Ascending aorta (tissue), 2 donors: ENCODE measurements at regions not wholly inside any gene's neighbourhood (a gene's known extent, or its start where the extent isn't known, plus 50 kb on each side); places are given as distances from the start of the nearest gene placed in this dataset.

ENCODE experiments used
- DNase-seq, 2 donors: peaks; one replicate each; pipeline ENCODE4 v3.0.0-alpha.2; 2019; ENCODE audit warnings: low spot score in 2 of 2
- H3K27ac ChIP-seq, 2 donors: fragments of 200-600 bp; sonication (generic); one replicate each; pipeline ENCODE4 v1.5.1; 2016 to 2017; ENCODE audit warnings: mild to moderate bottlenecking in 1 of 2
- H3K27me3 ChIP-seq: fragments of 200-600 bp; sonication (generic); one replicate; pipeline ENCODE4 v1.5.1; 2017
- H3K36me3 ChIP-seq, 2 donors: fragments of 200-600 bp; sonication (generic); one replicate each; pipeline ENCODE4 v1.5.1; 2016
- H3K4me1 ChIP-seq, 2 donors: fragments of 200-600 bp; sonication (generic); one replicate each; pipeline ENCODE4 v1.5.1; 2016 to 2017; ENCODE audit warnings: mild to moderate bottlenecking in 1 of 2
- H3K4me3 ChIP-seq, 2 donors: fragments of 200-600 bp; sonication (generic); one replicate each; pipeline ENCODE4 v1.5.1; 2016 to 2017; ENCODE audit warnings: mild to moderate bottlenecking in 1 of 2
- H3K9me3 ChIP-seq, 2 donors: fragments of 200-600 bp; sonication (generic); one replicate each; pipeline ENCODE4 v1.5.1; 2016
- intact Hi-C: fragments of 100-400 bp; cut with DNase I; formaldehyde crosslinking; loops from one replicate; pipeline ENCODE4 v1.15.1; 2023
- TF ChIP-seq, protein P1 (sequence below), 3 experiments: fragments of 200-600 bp in 2 of 3; fragments of 450-650 bp in 1 of 3; sonication (generic) in 2 of 3; IDR thresholded peaks; one replicate each; pipeline ENCODE4 v1.5.1; 2016 to 2019; ENCODE audit warnings: antibody characterized with exemption in 3 of 3, mild to moderate bottlenecking in 1 of 3, moderate library complexity in 1 of 3

- Histone ChIP-seq H3K4me3 (no peak overlapping the region), H3K27ac (no peak overlapping the region), H3K4me1 (no peaks in the 10 kb centered on the region), H3K36me3 (no peaks in the 10 kb centered on the region), H3K9me3 (no peaks in the 10 kb centered on the region), H3K27me3 (no peaks in the 10 kb centered on the region)
- intact Hi-C loops, result no loop called here
- TF ChIP-seq, protein P1, sequence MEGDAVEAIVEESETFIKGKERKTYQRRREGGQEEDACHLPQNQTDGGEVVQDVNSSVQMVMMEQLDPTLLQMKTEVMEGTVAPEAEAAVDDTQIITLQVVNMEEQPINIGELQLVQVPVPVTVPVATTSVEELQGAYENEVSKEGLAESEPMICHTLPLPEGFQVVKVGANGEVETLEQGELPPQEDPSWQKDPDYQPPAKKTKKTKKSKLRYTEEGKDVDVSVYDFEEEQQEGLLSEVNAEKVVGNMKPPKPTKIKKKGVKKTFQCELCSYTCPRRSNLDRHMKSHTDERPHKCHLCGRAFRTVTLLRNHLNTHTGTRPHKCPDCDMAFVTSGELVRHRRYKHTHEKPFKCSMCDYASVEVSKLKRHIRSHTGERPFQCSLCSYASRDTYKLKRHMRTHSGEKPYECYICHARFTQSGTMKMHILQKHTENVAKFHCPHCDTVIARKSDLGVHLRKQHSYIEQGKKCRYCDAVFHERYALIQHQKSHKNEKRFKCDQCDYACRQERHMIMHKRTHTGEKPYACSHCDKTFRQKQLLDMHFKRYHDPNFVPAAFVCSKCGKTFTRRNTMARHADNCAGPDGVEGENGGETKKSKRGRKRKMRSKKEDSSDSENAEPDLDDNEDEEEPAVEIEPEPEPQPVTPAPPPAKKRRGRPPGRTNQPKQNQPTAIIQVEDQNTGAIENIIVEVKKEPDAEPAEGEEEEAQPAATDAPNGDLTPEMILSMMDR (IDR thresholded peaks at IDR 0.05), result peak in 1 of 3 experiments; percentile 11
- no peak for DNase-seq
Observed at GRCh38 chr9:1619915-1620710, 395.0 kb upstream of the SMARCA2 start.

DNA sequence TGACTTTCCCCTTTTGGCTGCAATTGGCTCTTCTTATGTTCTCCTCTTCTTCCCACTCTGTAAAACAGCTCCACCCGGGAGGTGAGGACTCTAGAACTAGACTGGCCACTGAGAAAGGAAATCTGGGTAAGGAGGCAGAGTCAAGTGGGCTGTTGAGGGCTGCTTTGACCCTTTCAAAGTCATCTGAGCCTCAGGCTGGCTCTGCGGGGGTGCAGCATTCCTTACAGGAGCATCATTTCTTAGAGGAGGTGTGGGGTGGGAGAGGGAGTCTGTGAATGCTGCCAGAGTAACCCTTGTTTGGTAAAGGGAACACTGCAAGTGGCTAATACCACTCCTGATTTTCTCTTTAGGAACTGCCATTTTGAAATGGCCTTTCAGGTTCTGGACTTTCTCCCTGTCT, 377.7 kb upstream of the SMARCA2 start:
- TF ChIP-seq, protein P1 (IDR thresholded peaks at IDR 0.05), result no peak
- no peak for DNase-seq
- intact Hi-C loops, result no loop called here

DNA sequence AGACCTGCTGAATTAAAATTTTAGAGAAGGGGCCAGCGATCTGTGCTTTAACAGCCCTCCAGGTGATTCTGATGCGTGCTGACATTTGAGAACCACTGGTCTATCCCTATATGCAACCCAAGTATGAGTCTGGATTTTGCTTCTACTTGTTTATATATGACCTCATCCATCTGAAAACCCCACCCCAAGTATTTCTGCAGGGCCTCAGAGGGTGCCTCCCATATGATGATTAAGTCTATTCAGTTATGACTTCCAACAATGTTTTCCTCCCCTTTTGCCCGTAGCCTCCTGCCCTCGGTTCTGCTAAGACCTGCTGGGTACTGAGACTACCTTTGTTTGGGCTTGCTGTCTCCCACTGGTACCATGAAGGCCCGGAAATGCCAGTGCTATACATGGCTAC, 376.0 kb upstream of the SMARCA2 start:
- Histone ChIP-seq H3K36me3 (no peaks in the 10 kb centered on the region), H3K27me3 (no peaks in the 10 kb centered on the region), H3K4me1 (no peaks in the 10 kb centered on the region), H3K27ac (no peak overlapping the region), H3K4me3 (no peak overlapping the region), H3K9me3 (no peaks in the 10 kb centered on the region)
- intact Hi-C loops, result no loop called here
- DNase-seq, result no peak
- TF ChIP-seq, protein P1 (IDR thresholded peaks at IDR 0.05), result no peak

More for the DNA sequence above, 377.7 kb upstream of the SMARCA2 start:
- no peaks in the 10 kb centered on the region for H3K4me1 ChIP-seq
- no peaks in the 10 kb centered on the region for H3K27me3 ChIP-seq
- H3K36me3 ChIP-seq, result no peaks in the 10 kb centered on the region
- no peak overlapping the region for H3K4me3 ChIP-seq
- no peaks in the 10 kb centered on the region for H3K9me3 ChIP-seq
- no peak overlapping the region for H3K27ac ChIP-seq

DNA sequence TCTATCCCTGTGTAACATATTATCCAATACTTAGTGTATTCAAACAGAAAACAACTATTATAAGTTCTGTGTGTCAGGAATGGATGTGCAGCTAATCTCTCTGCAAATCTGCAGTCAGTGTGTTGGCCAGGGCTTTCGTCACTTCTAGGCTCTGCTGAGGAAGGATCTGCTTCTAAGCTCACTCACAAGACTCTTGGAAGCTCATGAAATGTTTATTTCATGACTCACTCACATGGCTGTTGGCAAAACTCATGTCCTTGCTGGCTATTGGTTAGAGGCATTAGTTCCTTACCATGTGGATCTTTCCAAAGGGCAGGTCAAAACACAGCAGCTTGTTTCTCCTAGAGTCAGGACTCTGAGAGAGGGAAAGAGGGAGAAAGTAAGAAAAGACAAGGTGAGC, 367.4 kb upstream of the SMARCA2 start:
- Histone ChIP-seq H3K27me3 (no peaks in the 10 kb centered on the region), H3K4me1 (no peaks in the 10 kb centered on the region), H3K27ac (no peak overlapping the region), H3K4me3 (no peak overlapping the region), H3K9me3 (no peaks in the 10 kb centered on the region), H3K36me3 (no peaks in the 10 kb centered on the region)
- DNase-seq, result no peak
- intact Hi-C loops, result no loop called here
- TF ChIP-seq, protein P1 (IDR thresholded peaks at IDR 0.05), result no peak

- no peaks in the 10 kb centered on the region for H3K4me1 ChIP-seq
- no peaks in the 10 kb centered on the region for H3K9me3 ChIP-seq
- TF ChIP-seq, protein P1 (IDR thresholded peaks at IDR 0.05), result no peak
- H3K27me3 ChIP-seq, result no peaks in the 10 kb centered on the region
- intact Hi-C loops, result no loop called here
- DNase-seq, result no peak
- H3K36me3 ChIP-seq, result no peaks in the 10 kb centered on the region
- no peak overlapping the region for H3K4me3 ChIP-seq
- no peak overlapping the region for H3K27ac ChIP-seq
Observed at GRCh38 chr9:1653282-1653681, 361.9 kb upstream of the SMARCA2 start.
